GM18526 (cell line): ENCODE measurements at regions not wholly inside any gene's neighbourhood (a gene's known extent, or its start where the extent isn't known, plus 50 kb on each side); places are given as distances from the start of the nearest gene placed in this dataset.

ENCODE experiments used
- POLR2A ChIP-seq: IDR thresholded peaks from 3 replicates; pipeline ENCODE4 v1.6.1; 2011; ENCODE audit not compliant: insufficient read length; ENCODE audit errors: extremely low read depth

- no peak for TF ChIP-seq POLR2A
Observed at GRCh38 chr9:89919171-89919681, 314.4 kb downstream of the GADD45G start.

- no peak for TF ChIP-seq POLR2A
Observed at GRCh38 chr9:89920131-89920530, 315.3 kb downstream of the GADD45G start.

GRCh38 chr9:89920951-89921350 is 316.1 kb downstream of the GADD45G start:
- TF ChIP-seq POLR2A, result no peak

- no peak for TF ChIP-seq POLR2A
Observed at GRCh38 chr9:89922099-89922498, 317.3 kb downstream of the GADD45G start.

- TF ChIP-seq POLR2A, result no peak
Observed at GRCh38 chr9:89923174-89923573, 318.4 kb downstream of the GADD45G start.

GRCh38 chr9:89923961-89924504 is 319.2 kb downstream of the GADD45G start:
- TF ChIP-seq POLR2A, result no peak

- no peak for TF ChIP-seq POLR2A
Observed at GRCh38 chr9:89924611-89925010, 319.8 kb downstream of the GADD45G start.

- TF ChIP-seq POLR2A, result no peak
Observed at GRCh38 chr9:89926167-89926566, 321.4 kb downstream of the GADD45G start.

GRCh38 chr9:89926691-89927220 is 321.9 kb downstream of the GADD45G start:
- no peak for TF ChIP-seq POLR2A

- TF ChIP-seq POLR2A, result no peak
Observed at GRCh38 chr9:89928106-89928505, 323.3 kb downstream of the GADD45G start.

- TF ChIP-seq POLR2A, result no peak
Observed at GRCh38 chr9:89928521-89929275, 323.9 kb downstream of the GADD45G start.

- no peak for TF ChIP-seq POLR2A
Observed at GRCh38 chr9:89929315-89929672, 324.5 kb downstream of the GADD45G start.

GRCh38 chr9:89929673-89930480 is 325.1 kb downstream of the GADD45G start:
- TF ChIP-seq POLR2A, result no peak

GRCh38 chr9:89933578-89933977 is 328.8 kb downstream of the GADD45G start:
- TF ChIP-seq POLR2A, result no peak

- TF ChIP-seq POLR2A, result no peak
Observed at GRCh38 chr9:89935115-89935514, 330.3 kb downstream of the GADD45G start.

- no peak for TF ChIP-seq POLR2A
Observed at GRCh38 chr9:89935801-89936200, 331.0 kb downstream of the GADD45G start.
